ENCODE measurements at regions not wholly inside any gene's neighbourhood (a gene's known extent, or its start where the extent isn't known, plus 50 kb on each side); places are given as distances from the start of the nearest gene placed in this dataset.
A peak's percentile ranks its signal among the peaks of the same experiment; 100 is the strongest.

- in situ Hi-C loops (cut with MboI; ENCODE audit: low pct_unique_long_range_greater_than_20kb, low sequenced_read_pairs): no loop called here
Observed at GRCh38 chr9:28207657-28208056, 634.4 kb upstream of the C9orf72 start.

GRCh38 chr9:28209130-28209529 is 635.8 kb upstream of the C9orf72 start:
- no peak for DNase-seq
- in situ Hi-C loops (cut with MboI; ENCODE audit: low pct_unique_long_range_greater_than_20kb, low sequenced_read_pairs): no loop called here

More at GRCh38 chr9:28207657-28208056, 634.4 kb upstream of the C9orf72 start:
- DNase-seq: no peak

GRCh38 chr9:28212979-28213378 is 639.7 kb upstream of the C9orf72 start:
- DNase-seq: no peak
- in situ Hi-C loops (cut with MboI; ENCODE audit: low pct_unique_long_range_greater_than_20kb, low sequenced_read_pairs): no loop called here

DNA sequence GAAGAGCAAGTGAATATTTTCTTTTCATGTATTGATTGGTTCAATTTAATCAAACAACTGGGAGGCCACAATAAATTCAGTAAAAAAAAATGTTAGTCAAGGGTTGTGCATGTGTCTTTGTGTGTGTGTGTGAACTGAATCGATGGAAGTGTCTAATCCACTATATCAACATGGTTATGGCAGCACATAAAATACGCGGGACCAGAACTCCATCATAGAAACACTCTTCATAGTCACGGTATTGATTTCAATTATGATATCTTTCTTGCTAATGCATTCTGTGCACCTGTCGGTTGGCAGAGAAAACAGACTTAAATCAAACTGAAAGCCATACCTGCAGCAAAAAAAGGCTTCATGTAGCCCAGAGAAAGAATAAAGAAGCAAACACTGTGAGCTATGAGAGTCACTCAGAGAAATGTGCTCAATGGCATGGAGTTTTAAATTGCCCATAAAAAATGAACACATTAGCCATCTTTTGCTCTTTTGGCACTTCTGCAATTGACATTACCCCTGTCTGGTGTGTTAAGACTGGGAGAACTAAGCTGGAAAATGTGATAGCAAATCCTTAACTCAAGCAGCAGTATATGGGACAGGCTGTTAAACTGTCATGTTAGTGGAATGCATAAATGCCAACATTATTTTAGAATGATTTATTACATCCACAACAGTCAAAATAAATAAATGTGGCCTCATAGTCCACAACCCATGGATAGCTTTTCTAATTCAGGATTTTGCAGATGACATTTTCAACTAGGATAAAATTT is 642.4 kb upstream of the C9orf72 start:
- no peak for DNase-seq
- in situ Hi-C loops (cut with MboI; ENCODE audit: low pct_unique_long_range_greater_than_20kb, low sequenced_read_pairs): no loop called here

- in situ Hi-C loops (cut with MboI; ENCODE audit: low pct_unique_long_range_greater_than_20kb, low sequenced_read_pairs): no loop called here
- DNase-seq: no peak
Observed at GRCh38 chr9:28232686-28233085, 659.4 kb upstream of the C9orf72 start.

- peak; percentile 17 for DNase-seq
- in situ Hi-C loops (cut with MboI; ENCODE audit: low pct_unique_long_range_greater_than_20kb, low sequenced_read_pairs): no loop called here
Observed at GRCh38 chr9:28234133-28234893, 661.0 kb upstream of the C9orf72 start.

- in situ Hi-C loops (cut with MboI; ENCODE audit: low pct_unique_long_range_greater_than_20kb, low sequenced_read_pairs): no loop called here
- no peak for DNase-seq
Observed at GRCh38 chr9:28234894-28235277, 661.6 kb upstream of the C9orf72 start.

GRCh38 chr9:28249424-28249823 is 676.1 kb upstream of the C9orf72 start:
- in situ Hi-C loops (cut with MboI; ENCODE audit: low pct_unique_long_range_greater_than_20kb, low sequenced_read_pairs): no loop called here
- DNase-seq: no peak

DNA sequence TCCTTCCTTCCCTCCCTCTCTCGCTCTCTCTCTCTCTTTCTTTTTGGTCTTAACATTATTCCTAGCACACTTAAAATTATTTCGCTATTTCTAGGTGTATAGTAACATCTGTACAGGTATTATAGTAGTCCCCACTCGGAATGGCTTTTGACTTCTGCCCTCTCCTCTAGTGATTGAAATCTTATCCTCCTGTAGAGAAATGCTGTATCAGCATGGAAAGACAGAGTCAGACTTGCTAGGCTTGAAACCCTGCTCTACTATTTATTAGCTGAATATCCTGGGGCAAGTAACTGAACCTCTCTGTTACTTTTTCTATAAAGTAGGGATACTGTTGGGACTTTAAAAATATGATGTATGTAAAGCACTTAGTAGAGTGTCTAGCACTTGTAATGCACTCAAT is 681.9 kb upstream of the C9orf72 start:
- in situ Hi-C loops (cut with MboI; ENCODE audit: low pct_unique_long_range_greater_than_20kb, low sequenced_read_pairs): no loop called here
- DNase-seq: no peak

DNA sequence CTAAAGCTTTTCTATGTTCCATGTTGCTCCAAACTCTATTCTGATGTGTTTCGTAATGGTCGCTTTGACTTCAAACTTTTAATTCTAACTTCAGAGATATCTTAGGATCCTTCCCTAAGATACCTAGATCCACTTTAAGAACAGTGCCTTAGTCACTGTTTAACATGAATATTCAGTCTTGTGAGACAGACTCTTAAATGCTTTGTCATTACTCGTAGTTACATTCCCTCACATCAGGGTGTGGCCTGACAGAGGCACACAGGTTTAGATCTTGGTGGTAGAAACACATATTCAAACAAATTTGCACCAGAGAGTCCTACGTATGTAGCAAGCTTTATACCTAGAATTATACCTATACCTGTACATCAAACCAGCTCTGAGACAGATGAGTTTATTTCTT is 687.0 kb upstream of the C9orf72 start:
- in situ Hi-C loops (cut with MboI; ENCODE audit: low pct_unique_long_range_greater_than_20kb, low sequenced_read_pairs): no loop called here

DNA sequence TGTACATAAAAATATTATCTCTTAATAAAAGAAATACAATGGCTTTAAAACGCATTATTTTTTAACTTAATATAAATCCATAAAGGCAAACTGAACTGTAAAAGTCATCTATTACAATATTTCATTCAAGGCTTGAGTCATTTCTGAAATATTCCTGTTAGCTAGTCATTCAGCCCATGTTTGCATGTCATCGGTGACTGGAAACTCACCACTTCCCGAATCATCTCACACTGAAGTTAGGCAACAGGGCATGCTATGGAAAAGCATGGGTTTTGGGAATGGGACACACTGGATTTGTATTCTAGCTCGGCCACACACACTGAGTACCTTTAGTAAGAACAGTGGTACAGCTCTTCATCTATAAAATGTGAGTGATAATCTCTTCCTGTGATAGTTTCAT is 691.1 kb upstream of the C9orf72 start:
- in situ Hi-C loops (cut with MboI; ENCODE audit: low pct_unique_long_range_greater_than_20kb, low sequenced_read_pairs): no loop called here
- DNase-seq: no peak

More for the DNA sequence above, 687.0 kb upstream of the C9orf72 start:
- DNase-seq: no peak

GRCh38 chr9:28267351-28267750 is 694.1 kb upstream of the C9orf72 start:
- in situ Hi-C loops (cut with MboI; ENCODE audit: low pct_unique_long_range_greater_than_20kb, low sequenced_read_pairs): no loop called here

GRCh38 chr9:28270156-28270555 is 696.9 kb upstream of the C9orf72 start:
- in situ Hi-C loops (cut with MboI; ENCODE audit: low pct_unique_long_range_greater_than_20kb, low sequenced_read_pairs): no loop called here

More at GRCh38 chr9:28267351-28267750, 694.1 kb upstream of the C9orf72 start:
- no peak for DNase-seq

DNA sequence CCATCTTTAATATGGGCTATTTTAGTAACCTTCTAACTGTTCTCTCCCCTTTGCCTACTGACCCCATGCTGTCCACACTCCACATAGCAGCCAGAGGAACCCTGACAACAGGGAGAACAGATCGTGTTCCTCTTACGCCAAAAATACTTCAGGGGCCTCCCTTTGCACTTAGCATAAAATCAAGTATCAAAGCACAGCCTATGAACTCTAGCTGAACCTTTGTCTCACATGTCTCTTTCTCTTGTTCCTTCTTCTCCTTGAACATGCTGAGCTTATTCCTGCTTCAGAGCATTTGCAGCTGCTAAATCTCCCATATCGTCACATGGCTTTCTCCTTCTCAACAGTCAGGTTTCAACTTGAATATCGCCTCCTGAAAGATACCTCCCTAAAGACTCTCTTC is 698.8 kb upstream of the C9orf72 start:
- no peak for DNase-seq
- in situ Hi-C loops (cut with MboI; ENCODE audit: low pct_unique_long_range_greater_than_20kb, low sequenced_read_pairs): no loop called here

More at GRCh38 chr9:28270156-28270555, 696.9 kb upstream of the C9orf72 start:
- no peak for DNase-seq

DNA sequence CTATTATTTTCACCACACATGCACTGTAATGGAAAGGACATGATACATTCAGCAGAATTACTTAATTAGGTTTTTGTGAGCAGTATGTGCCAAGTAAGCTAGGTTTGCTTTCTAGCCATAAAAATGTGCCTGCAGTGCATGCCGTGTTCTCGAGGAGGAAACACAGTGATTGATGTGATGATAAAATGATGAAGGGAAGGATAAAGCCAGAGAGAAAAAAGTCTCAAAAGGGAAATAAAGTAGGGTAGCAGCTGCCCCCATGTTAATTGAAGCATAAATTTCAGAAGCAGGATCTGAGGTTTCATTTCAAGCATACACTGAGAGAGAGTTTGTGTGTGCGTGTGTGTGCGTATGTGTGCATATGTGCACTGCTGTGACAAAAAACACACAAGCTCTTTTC is 714.2 kb upstream of the C9orf72 start:
- no peak for DNase-seq
- in situ Hi-C loops (cut with MboI; ENCODE audit: low pct_unique_long_range_greater_than_20kb, low sequenced_read_pairs): no loop called here

DNA sequence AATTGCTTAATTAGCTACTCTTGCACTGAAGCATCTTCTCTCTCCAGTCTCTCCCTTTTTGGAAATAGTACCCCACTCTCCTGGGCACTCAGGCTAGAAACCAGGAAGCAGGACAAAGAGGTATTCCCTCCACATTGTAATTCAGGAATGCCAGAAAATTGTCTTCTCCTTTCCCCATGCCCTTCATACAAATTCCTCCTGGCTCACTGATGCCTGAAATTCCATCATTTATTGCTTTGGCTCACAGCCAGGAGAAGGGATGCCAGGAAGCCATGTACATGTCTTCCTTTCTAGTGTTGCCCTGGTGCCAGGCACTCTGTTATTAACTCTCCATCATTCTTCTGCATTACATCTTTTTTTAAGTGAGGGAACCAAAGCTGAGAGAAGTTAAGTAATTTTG is 716.5 kb upstream of the C9orf72 start:
- DNase-seq: no peak
- in situ Hi-C loops (cut with MboI; ENCODE audit: low pct_unique_long_range_greater_than_20kb, low sequenced_read_pairs): no loop called here

DNA sequence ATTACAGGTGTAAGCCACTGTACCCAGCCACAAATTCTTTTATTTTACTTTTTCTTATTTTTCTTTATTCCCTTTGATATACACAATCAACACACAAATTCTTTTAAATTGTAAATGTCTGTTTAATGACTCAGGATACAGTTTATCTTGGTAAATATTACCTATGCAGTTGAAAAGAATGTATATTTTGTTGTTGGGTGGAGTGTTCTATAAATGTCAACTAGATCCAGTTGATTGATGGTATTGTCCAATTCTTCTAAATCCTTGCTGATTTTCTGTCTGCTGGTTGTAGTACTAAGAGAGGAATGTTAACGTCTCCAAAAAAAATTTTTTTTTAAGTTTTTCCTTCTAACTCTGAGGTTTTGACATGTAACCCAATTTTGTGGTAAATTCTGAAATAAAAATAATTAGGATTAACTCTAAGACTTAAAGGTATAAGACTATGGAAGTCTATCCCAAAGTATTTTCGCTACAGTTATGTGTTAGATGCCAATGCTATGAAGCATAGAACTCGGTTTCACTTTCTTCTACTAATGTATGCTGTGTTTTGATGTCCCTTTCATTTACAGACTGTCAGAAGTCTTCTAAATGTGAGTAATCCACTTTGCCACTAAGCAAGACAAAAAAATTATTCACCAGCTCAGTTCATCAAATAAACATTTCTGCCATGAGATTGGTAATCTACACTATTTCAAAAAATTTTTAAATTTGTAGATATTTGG is 720.2 kb upstream of the C9orf72 start:
- DNase-seq: no peak
- in situ Hi-C loops (cut with MboI; ENCODE audit: low pct_unique_long_range_greater_than_20kb, low sequenced_read_pairs): no loop called here

GRCh38 chr9:28301281-28301680 is 728.0 kb upstream of the C9orf72 start:
- in situ Hi-C loops (cut with MboI; ENCODE audit: low pct_unique_long_range_greater_than_20kb, low sequenced_read_pairs): no loop called here
- no peak for DNase-seq

DNA sequence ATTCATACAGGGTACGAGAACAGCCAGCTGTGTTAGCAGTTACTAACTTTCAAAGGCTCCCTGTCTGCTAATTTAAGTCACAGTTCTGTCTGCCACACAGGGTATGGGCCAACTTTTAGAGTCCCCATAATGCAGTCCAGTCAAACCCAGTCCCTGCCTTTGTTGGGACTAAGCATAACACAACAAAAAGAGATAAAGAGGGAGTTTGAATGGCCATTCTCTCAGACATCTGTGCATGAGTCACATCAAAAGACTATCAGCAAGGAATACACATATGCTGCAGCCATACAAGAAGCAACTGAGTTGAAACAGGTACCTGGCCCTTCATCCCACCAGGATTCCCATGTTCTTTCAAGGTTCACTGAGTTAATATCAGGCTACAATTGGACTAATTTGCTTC is 744.5 kb upstream of the C9orf72 start:
- in situ Hi-C loops (cut with MboI; ENCODE audit: low pct_unique_long_range_greater_than_20kb, low sequenced_read_pairs): no loop called here
- no peak for DNase-seq

- in situ Hi-C loops (cut with MboI; ENCODE audit: low pct_unique_long_range_greater_than_20kb, low sequenced_read_pairs): no loop called here
Observed at GRCh38 chr9:28318515-28318914, 745.2 kb upstream of the C9orf72 start.

More at GRCh38 chr9:28318515-28318914, 745.2 kb upstream of the C9orf72 start:
- DNase-seq: no peak
